Activated CD4-positive, alpha-beta T cell treated with anti-CD3 and anti-CD28 coated beads for 36 hours (primary cell): ENCODE measurements at regions not wholly inside any gene's neighbourhood (a gene's known extent, or its start where the extent isn't known, plus 50 kb on each side); places are given as distances from the start of the nearest gene placed in this dataset.

Experiments used
- ATAC-seq: fragments of 200-7000 bp; cut with Tn5 transposase; one replicate; pipeline ENCODE4 v1.10.0; 2021; ENCODE audit warnings: mild to moderate bottlenecking, moderate library complexity
- CTCF ChIA-PET: fragments of 350-600 bp; sonication (Branson Sonifier 250); formaldehyde crosslinking; loops from one replicate; lab custom pipeline; 2021; ENCODE audit warnings: antibody characterized with exemption; lab: Charles Lee
- POLR2A ChIA-PET: fragments of 350-600 bp; sonication (Branson Sonifier 250); formaldehyde crosslinking; loops from one replicate; lab custom pipeline; 2021; ENCODE audit warnings: antibody characterized with exemption, inconsistent platforms; lab: Charles Lee
- DNase-seq: peaks from one replicate; pipeline ENCODE4 v3.0.0-alpha.2; 2020
- H3K27ac Mint-ChIP-seq: one replicate; pipeline ENCODE4 v1.8.0; 2021; ENCODE audit warnings: mixed read lengths
- H3K27me3 Mint-ChIP-seq: one replicate; pipeline ENCODE4 v1.8.0; 2021; ENCODE audit warnings: mixed read lengths
- H3K36me3 Mint-ChIP-seq: one replicate; pipeline ENCODE4 v1.8.0; 2021; ENCODE audit warnings: low read depth, mixed read lengths
- H3K4me1 Mint-ChIP-seq: one replicate; pipeline ENCODE4 v1.8.0; 2021; ENCODE audit warnings: mixed read lengths
- H3K4me3 Mint-ChIP-seq: one replicate; pipeline ENCODE4 v1.8.0; 2021; ENCODE audit warnings: mild to moderate bottlenecking, moderate library complexity, mixed read lengths
- H3K9me3 Mint-ChIP-seq: one replicate; pipeline ENCODE4 v1.8.0; 2021; ENCODE audit warnings: low read depth, mixed read lengths
- intact Hi-C, 2 experiments: fragments of 100-400 bp; cut with DNase I in 1 of 2; cut with micrococcal nuclease in 1 of 2; formaldehyde crosslinking; loops; one replicate each; pipeline versions ENCODE4 v1.14.2 to v1.15.1; 2022 to 2024; cut with DNase I, micrococcal nuclease

- CTCF ChIA-PET, result interaction anchor here (0.5 kb wide), 1 partner anchor 327 kb away, joined by 3 read pairs; no protein-coding TSS in a partner anchor
- Mint-ChIP-seq H3K27ac (no peak overlapping the region), H3K27me3 (peaks cover 18% of the 10 kb centered on the region), H3K4me1 (peaks cover 5% of the 10 kb centered on the region), H3K9me3 (no peaks in the 10 kb centered on the region), H3K4me3 (no peak overlapping the region), H3K36me3 (no peaks in the 10 kb centered on the region)
- ATAC-seq (no peak), DNase-seq (no peak)
- intact Hi-C loops, result loop anchor here in 1 of 2 experiments (5.0 kb wide), 2 partner anchors 115 to 185 kb away; no protein-coding TSS in a partner anchor
- POLR2A ChIA-PET, result no interaction called here
These were observed 57.4 kb downstream of the IGLL1 start for GRCh38 chr22:23522623-23523251.

- Mint-ChIP-seq H3K36me3 (no peaks in the 10 kb centered on the region), H3K27me3 (peaks cover 19% of the 10 kb centered on the region), H3K4me3 (peak overlapping the region; percentile 44), H3K9me3 (no peaks in the 10 kb centered on the region), H3K27ac (no peak overlapping the region), H3K4me1 (peaks cover 5% of the 10 kb centered on the region)
- intact Hi-C loops, result loop anchor here in 1 of 2 experiments (5.0 kb wide), 2 partner anchors 114 to 186 kb away; no protein-coding TSS in a partner anchor
- ChIA-PET POLR2A (no interaction called here), CTCF (interaction anchor here (0.6 kb wide), 1 partner anchor 989 kb away, joined by 3 read pairs; no protein-coding TSS in a partner anchor)
- peak; percentile 97 for ATAC-seq
- peak; percentile 85 for DNase-seq
These were observed 58.5 kb downstream of the IGLL1 start for GRCh38 chr22:23521441-23522113.

DNA sequence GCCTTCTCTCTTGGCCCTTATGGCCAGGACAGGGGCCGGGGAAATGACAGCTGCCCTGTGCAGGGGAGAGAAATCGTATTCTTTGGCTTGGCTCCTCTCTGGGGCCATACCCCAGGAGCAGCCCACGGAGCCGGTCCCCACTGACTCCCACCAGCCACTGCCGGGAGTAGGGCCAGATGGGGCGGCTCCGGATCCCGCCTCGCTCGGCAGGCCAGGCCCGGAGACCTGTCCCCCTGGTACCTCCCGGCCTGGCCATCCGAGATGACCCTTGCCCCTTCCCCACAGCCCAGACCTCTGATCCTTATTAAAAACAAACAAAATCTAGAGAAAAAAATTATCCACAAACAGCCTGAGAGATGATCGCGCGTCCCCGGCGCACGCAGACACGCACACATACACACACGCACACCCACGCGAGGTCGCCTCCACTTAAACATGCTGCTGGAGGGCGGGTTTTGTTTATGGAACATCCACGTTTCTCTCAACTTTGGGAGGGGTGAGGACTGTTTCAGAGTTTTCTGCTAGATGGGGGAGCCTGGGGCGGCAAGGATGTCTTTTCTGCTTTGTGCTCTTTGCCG, 59.1 kb downstream of the IGLL1 start:
- no peak for ATAC-seq
- Mint-ChIP-seq H3K4me3 (peak overlapping the region; percentile 44), H3K9me3 (no peaks in the 10 kb centered on the region), H3K27ac (no peak overlapping the region), H3K27me3 (peaks cover 19% of the 10 kb centered on the region), H3K36me3 (no peaks in the 10 kb centered on the region), H3K4me1 (peaks cover 5% of the 10 kb centered on the region)
- DNase-seq, result no peak
- intact Hi-C loops, result loop anchor here in 1 of 2 experiments (5.0 kb wide), 2 partner anchors 114 to 186 kb away; no protein-coding TSS in a partner anchor
- POLR2A ChIA-PET, result no interaction called here
- CTCF ChIA-PET, result no interaction called here

DNA sequence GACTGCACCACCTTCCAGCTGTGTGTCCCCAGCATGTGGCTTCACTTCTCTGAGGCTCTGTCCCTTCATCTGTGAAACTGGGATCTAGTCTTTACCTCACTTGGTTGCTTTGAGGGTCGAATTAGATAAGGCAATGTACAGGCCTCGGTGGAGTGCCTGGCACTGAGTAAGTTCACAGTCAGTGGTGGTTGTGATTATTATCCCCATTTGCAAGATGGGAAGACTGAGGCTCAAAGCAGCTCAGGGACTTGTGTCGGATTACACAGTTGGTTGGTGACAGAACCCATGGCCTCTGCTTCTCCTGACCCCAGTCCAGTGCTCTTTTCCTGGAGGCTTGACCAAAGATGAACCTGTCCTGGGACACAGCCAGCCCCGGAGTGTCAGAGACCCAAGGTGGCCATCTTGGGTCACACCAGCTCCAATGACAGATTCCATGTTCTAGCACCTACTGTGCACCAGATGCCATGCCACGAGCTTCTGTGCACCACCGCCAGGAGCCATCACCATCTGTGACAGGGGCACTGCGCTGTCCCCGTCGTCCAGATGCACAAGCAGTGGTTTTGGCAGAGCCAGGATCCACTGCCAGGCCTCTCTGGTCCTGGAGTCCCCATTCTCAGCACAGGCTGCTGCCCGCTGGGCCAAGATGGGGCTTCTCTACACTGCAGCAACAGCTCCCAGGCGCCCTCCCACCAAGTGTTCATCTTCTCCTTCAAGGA, 60.5 kb downstream of the IGLL1 start:
- CTCF ChIA-PET, result no interaction called here
- POLR2A ChIA-PET, result no interaction called here
- Mint-ChIP-seq H3K27me3 (peaks cover 19% of the 10 kb centered on the region), H3K36me3 (no peaks in the 10 kb centered on the region), H3K4me3 (no peak overlapping the region), H3K4me1 (peaks cover 5% of the 10 kb centered on the region), H3K27ac (no peak overlapping the region), H3K9me3 (no peaks in the 10 kb centered on the region)
- ATAC-seq, result no peak
- intact Hi-C loops, result loop anchor here in 1 of 2 experiments (5.0 kb wide), 2 partner anchors 112 to 188 kb away; no protein-coding TSS in a partner anchor
- no peak for DNase-seq

DNA sequence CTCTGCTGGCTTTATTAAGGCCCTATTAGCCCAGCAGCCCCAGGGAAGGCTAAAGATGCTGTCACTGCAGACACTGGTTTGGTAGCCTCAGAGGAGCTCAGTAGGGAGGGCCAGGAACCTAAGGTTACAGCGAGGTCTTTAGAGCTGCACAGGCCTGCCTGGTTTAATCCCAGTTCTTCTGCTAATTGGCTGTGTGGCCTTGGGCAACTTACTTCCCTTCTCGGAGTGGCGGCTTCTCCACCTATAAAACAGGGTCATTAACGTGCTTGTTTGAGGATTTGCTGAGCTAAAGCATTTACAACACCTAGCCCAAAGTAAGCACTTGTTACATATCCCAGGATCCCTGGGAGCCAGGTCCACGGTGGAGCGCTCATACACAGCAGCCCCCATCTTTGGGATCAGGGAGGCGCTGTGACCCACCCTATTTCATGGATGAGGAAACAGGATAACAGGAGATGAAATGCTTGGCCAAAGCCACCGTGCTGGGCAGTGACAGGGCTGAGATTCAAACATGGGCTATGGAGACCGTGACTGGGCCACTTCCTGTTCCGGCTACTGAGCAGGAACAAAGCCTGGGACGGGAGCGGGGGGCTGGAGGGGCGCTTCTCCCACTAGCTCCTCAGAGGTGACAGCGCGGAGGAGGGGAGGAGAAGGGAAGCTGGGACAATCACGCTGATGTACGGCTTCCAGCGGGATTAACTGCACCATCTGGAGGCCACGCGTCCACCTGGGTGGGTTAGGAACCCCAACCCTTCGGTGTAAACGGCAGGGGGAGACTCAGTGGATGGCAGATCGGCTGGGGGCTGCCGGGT, 61.5 kb downstream of the IGLL1 start:
- ChIA-PET CTCF (interaction anchor here (0.6 kb wide), 1 partner anchor 258 kb away, joined by 3 read pairs; no protein-coding TSS in a partner anchor), POLR2A (no interaction called here)
- Mint-ChIP-seq H3K36me3 (no peaks in the 10 kb centered on the region), H3K27me3 (peaks cover 19% of the 10 kb centered on the region), H3K9me3 (no peaks in the 10 kb centered on the region), H3K4me3 (no peak overlapping the region), H3K4me1 (peaks cover 5% of the 10 kb centered on the region), H3K27ac (no peak overlapping the region)
- ATAC-seq, result no peak
- intact Hi-C loops, result no loop called here
- DNase-seq, result no peak

GRCh38 chr22:23517804-23518375, 62.2 kb downstream of the IGLL1 start:
- ATAC-seq (no peak), DNase-seq (no peak)
- no peaks in the 10 kb centered on the region for H3K9me3 Mint-ChIP-seq
- H3K4me3 Mint-ChIP-seq, result no peak overlapping the region
- H3K27ac Mint-ChIP-seq, result no peak overlapping the region
- H3K36me3 Mint-ChIP-seq, result no peaks in the 10 kb centered on the region
- peaks cover 5% of the 10 kb centered on the region for H3K4me1 Mint-ChIP-seq
- H3K27me3 Mint-ChIP-seq, result peaks cover 16% of the 10 kb centered on the region
- intact Hi-C loops, result no loop called here
- ChIA-PET POLR2A (no interaction called here), CTCF (interaction anchor here (0.6 kb wide), 1 partner anchor 259 kb away, joined by 3 read pairs; no protein-coding TSS in a partner anchor)

GRCh38 chr22:23516304-23516703, 63.8 kb downstream of the IGLL1 start:
- ATAC-seq (no peak), DNase-seq (no peak)
- Mint-ChIP-seq H3K4me3 (no peak overlapping the region), H3K4me1 (peaks cover 4% of the 10 kb centered on the region), H3K9me3 (no peaks in the 10 kb centered on the region), H3K27ac (no peak overlapping the region), H3K27me3 (peaks cover 14% of the 10 kb centered on the region), H3K36me3 (no peaks in the 10 kb centered on the region)
- POLR2A ChIA-PET, result no interaction called here
- intact Hi-C loops, result no loop called here
- CTCF ChIA-PET, result no interaction called here

DNA sequence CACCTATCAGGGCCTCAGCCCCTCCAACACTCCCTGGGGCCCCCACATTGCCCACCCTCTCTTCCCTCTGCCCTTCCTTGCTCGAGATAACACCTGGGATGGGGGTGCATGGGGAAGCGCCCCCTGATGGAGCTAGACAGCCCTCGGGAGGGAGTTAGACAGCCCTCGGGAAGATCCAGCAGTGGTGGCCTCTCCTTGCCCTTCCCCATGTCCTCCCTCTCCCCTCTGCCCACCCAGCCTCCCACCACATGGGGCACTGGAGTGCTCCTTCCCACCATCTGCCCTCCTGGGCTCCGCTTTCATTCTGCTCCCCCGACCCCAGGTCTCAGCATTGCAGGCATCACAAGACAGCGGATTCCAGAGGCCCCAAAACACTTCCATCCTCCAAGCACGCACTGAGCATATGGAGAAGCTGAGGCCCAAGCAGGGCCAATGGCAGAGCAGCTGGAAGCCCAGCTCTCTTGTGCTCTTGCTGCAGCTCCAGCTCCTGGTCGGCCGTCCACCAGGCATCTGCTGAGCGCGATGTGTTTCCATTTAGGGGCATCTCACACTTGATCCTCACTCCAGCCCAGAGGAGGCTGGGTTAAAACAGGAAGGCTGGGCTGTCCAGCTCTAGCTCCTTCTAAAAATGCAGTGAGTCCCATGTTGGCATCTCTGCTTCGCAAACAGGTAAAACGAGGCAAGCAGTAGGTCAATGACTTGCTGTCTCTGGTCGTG, 65.6 kb downstream of the IGLL1 start:
- no peaks in the 10 kb centered on the region for H3K4me1 Mint-ChIP-seq
- ChIA-PET POLR2A (no interaction called here), CTCF (interaction anchor here (0.7 to 0.9 kb wide), 2 partner anchors 8 to 25 kb away, joined by 3 to 4 read pairs; no protein-coding TSS in a partner anchor)
- no peak overlapping the region for H3K27ac Mint-ChIP-seq
- DNase-seq, result no peak
- no peaks in the 10 kb centered on the region for H3K36me3 Mint-ChIP-seq
- intact Hi-C loops, result no loop called here
- no peaks in the 10 kb centered on the region for H3K9me3 Mint-ChIP-seq
- ATAC-seq, result no peak
- H3K27me3 Mint-ChIP-seq, result peaks cover 6% of the 10 kb centered on the region
- no peak overlapping the region for H3K4me3 Mint-ChIP-seq

- ATAC-seq (no peak), DNase-seq (no peak)
- ChIA-PET CTCF (interaction anchor here (0.5 to 0.9 kb wide), 2 partner anchors 26 to 163 kb away, joined by 3 read pairs; no protein-coding TSS in a partner anchor), POLR2A (no interaction called here)
- Mint-ChIP-seq H3K27ac (no peak overlapping the region), H3K9me3 (no peaks in the 10 kb centered on the region), H3K4me1 (no peaks in the 10 kb centered on the region), H3K36me3 (no peaks in the 10 kb centered on the region), H3K4me3 (no peak overlapping the region), H3K27me3 (peaks cover 6% of the 10 kb centered on the region)
- intact Hi-C loops, result no loop called here
These were observed 66.4 kb downstream of the IGLL1 start for GRCh38 chr22:23513705-23514104.

GRCh38 chr22:23513133-23513532, 67.0 kb downstream of the IGLL1 start:
- Mint-ChIP-seq H3K9me3 (no peaks in the 10 kb centered on the region), H3K4me1 (no peaks in the 10 kb centered on the region), H3K36me3 (no peaks in the 10 kb centered on the region), H3K27me3 (peaks cover 3% of the 10 kb centered on the region), H3K4me3 (no peak overlapping the region), H3K27ac (no peak overlapping the region)
- no peak for DNase-seq
- CTCF ChIA-PET, result interaction anchor here (0.5 kb wide), 1 partner anchor 163 kb away, joined by 3 read pairs; no protein-coding TSS in a partner anchor
- ATAC-seq, result no peak
- POLR2A ChIA-PET, result no interaction called here
- intact Hi-C loops, result no loop called here
